GM19025 (cell line): ENCODE measurements at regions not wholly inside any gene's neighbourhood (a gene's known extent, or its start where the extent isn't known, plus 50 kb on each side); places are given as distances from the start of the nearest gene placed in this dataset.

Experiments
- ATAC-seq: cut with Tn5 transposase; IDR thresholded peaks from one replicate; pipeline ENCODE4 v1.9.1; 2021; ENCODE audit warnings: mild to moderate bottlenecking, low read depth, moderate library complexity; ENCODE audit not compliant: unreplicated experiment

DNA sequence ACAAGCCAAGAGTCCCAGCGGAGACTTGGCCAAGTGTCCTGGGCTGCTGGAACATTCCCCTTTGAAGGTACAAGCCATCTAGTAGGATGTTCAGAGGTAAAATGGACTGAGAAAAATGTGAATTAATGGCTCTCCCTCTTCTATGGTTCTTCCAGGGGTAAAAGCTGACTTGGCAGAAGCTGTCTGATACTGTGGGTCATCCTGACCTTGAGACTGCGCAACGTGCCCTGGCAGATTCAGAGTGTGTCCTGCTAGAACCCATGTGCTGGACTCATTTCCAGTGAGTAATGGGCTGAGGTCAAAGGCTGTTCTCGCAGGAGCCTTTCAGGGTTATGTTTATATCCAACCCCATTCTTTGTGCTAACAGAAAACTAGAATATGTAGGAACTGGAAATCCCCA lies 423.0 kb upstream of the CD180 start:
- no peak for ATAC-seq

- ATAC-seq = no peak
Measured at GRCh38 chr5:67619235-67619634, 422.6 kb upstream of the CD180 start.

- ATAC-seq = no peak
Measured at GRCh38 chr5:67617051-67617450, 420.5 kb upstream of the CD180 start.

DNA sequence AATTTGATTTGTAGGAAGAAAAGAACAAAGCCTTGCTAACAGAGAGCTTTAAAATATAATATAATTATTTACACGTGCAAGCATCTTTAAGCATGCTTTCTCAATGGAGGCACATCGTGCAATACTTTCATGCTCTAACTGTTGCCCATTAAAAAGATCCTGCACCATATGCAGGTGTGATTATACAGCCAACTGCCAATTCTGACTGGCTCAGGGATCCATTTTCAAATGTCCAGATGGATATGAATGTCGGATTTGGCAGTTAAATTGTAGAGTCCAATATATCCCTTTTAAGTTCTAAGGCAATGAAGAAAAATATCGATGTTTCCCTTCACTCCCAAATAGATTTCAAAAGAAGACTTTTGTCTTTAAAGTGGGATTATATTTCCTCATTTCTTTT lies 416.4 kb upstream of the CD180 start:
- no peak for ATAC-seq

- ATAC-seq = no peak
Measured at GRCh38 chr5:67610186-67610912, 413.8 kb upstream of the CD180 start.

DNA sequence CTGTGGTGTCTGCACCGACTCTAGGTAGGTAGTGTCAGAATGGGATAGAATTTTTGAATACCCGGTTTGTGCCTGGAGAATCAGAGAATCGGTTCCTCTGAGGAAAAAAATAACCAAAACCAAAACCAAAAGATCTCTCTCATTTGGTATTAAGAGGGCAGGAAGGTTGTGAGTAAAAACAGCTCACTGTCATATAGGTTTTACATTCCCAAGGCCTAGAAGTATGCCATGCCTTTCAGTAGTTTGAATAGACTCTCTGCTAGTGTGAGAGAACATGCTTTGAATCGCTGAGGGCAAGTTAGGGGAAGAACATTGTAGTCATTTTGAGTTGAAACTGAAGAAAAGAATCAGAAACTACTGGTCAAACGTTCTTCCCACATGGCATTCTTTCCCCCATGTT lies 411.4 kb upstream of the CD180 start:
- no peak for ATAC-seq

DNA sequence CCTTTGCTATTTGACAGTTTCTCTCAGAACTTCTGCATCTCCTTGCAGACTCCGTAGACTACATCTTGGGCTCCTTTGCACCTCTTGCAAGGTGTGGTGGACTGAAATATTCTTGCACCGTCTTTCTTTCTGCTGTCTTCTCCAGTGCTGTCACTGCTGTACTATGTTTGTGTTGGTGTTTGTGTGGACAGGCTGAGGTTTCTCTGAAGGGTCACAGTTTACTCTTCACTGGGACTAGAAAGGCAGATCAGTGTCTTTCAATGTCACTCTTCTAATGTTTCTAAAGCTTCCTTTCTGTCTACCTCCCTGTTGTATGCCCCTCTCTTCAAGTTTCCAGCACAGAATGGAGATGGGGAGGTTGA lies 410.0 kb upstream of the CD180 start:
- ATAC-seq = no peak

DNA sequence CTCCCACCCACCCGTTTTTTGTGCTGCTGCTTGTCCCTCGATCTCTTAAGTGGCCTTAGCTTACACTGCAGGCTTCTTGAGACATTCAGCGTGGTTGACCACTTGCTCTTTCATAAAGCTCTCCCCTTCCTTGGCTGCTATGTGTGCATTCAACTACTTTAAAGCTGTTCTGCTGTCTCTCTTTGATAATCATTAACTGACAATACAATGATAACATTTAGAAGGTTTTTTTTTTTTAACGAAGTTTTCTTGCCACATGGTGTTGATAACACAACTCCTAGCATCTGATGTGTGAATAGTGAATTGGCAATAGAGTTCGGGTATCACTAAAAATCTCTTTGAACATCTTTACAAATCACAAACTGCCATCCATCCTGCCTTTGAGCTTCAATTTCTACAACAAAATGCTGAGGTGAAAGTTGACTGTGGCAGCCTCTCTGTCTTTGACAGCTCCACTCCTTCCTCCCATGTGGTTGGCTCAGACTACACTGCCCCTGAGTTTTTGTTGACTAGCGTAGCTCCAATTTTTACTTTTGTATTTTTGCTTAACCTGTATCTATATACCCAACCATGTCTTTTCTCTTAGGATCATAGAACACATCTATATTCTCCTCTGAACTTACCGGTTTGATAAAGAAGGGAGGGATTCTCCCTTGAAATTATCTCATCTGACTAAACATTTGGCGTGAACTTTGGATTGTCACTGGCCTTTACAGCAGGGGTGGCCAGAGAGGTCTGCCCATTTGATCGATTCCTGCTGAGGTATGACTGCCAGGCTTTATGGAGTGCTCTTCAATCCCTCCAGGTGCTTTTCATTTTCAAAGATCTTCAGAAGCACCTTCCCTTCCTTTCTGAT lies 409.4 kb upstream of the CD180 start:
- no peak for ATAC-seq

DNA sequence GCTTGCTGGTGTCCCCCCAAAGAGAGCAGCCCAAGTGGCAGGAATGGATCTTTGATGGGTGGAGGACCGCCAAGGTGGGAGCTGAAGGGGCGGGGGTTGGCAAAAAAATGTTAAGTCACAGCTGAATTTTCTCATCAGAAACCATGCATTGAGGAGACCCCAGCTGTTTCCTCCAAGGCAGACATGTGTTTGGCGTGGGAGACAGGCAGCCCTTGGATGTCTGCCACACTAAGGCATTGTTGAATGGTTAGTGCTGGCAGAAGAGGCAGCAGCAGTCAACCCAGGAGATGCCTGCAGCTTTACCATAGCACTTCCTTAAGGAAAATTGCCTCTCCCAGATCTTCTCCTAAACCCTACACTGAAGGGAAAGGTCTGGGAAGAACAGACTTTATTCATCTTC lies 394.9 kb upstream of the CD180 start:
- no peak for ATAC-seq

DNA sequence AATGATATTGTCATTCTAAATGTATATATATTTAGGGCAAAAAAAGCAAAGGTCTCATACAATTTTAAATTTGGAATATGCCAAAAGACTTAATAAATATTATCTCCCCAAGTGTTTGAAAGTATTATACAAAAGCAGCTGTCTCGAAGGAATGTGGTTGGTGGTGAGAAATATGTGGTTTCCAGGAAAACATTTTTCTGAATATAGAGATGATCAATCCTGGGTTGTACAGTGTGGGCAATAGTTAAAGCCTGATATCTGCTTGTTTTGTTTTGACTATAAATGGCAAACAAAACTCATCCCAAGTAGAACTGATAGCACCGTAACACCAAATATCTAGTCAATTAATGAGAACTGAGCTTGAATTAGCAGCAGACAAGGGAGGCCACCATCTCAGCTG lies 391.8 kb upstream of the CD180 start:
- ATAC-seq = no peak

- ATAC-seq = no peak
Measured at GRCh38 chr5:67581203-67581602, 384.6 kb upstream of the CD180 start.

GRCh38 chr5:67578011-67578410 lies 381.4 kb upstream of the CD180 start:
- ATAC-seq = no peak

DNA sequence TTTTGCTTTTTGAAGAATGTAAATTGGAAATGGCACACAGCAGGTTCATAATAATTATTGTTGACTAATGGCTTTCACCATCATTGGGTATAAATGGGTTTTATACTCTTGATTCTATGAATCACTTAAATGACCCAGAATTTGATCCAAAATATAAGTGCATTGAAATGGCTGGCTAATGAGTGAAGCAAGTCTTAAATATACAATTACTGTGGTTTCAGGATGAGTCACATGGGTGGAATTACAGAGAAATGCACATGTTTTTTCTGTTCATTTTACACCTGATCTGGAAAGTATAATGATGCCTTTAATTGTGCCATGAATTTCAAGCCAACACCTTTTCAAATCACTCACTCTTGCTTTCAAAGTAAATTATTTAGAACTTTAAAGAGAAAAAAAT lies 380.8 kb upstream of the CD180 start:
- ATAC-seq = no peak

DNA sequence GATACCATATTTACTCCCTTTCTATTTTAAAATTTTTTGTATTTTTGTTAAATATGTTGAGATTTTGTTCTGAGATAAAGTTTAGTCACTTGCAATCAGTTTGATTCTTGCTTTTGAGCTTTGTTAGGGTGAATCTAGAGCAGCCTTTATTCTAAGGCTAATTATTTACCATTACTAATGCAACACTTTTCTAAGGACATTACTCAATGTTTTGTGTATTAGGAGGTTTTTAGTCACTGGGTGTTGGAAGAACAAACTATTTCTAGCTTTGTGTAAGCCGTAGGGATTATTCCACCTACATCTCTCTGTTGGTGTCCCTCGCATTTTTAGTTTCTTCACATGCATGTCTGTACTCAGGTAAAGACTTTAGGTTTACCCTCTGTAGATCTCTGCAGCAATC lies 379.5 kb upstream of the CD180 start:
- no peak for ATAC-seq

DNA sequence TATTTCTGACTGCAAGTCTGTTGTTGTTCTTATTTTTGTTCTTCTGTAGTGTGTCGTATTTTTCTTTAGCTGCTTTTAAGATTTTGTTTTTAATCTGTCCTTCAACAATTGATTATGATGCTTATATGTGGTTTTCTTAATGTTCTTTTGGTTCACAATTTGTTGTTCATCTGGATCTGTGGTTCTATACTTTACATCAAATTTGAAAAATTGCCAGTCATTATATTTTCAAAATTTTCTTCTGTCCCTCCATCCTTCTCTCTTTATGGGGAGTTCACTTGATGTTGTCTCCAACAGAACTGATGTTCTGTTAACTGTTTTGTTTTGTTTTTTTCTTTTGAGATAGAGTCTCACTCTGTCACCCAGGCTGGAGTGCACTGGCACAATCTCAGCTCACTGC lies 378.5 kb upstream of the CD180 start:
- ATAC-seq = no peak

GRCh38 chr5:67561151-67561932 lies 364.7 kb upstream of the CD180 start:
- no peak for ATAC-seq

DNA sequence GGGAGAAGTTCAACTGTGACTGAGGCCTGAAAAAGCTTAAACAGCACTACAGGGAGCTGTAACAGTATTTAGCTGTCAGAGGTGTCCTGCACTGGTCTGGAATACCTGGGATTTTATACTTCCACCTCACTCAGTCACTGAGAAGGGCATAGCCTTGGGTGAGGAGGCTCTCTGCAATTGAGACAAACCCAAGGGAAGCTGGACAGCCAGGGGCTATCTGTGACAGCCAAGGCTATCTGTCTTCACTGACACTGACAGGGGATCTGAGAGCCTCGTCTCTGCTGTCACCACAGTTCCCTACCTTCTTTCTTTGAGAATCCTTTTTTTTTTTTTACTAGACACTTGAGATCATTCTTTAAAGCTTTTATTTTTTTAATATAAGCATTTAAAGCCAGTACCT lies 356.2 kb upstream of the CD180 start:
- ATAC-seq = no peak

- ATAC-seq = no peak
Measured at GRCh38 chr5:67549947-67550346, 353.3 kb upstream of the CD180 start.

DNA sequence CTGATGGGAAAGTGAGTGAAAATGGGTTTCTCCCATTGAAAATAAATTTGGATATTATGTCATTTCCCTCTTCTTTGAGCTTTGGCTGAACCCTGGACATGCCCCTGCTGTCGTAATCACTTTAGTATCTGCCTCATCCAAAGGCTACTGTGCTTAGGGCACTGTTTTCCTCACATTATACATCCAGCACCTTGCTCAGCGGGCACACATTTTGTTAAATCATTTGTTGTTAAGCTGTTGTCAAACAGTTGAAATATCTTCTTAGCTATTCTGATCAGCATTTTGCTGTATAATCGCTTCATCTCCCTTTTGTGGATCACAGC lies 352.7 kb upstream of the CD180 start:
- no peak for ATAC-seq

GRCh38 chr5:67548520-67549295 lies 352.1 kb upstream of the CD180 start:
- ATAC-seq = no peak

- ATAC-seq = no peak
Measured at GRCh38 chr5:67547682-67548081, 351.1 kb upstream of the CD180 start.
